ENCODE measurements at regions not wholly inside any gene's neighbourhood (a gene's known extent, or its start where the extent isn't known, plus 50 kb on each side); places are given as distances from the start of the nearest gene placed in this dataset.
"Not testable (repeated sequence)": the region's sequence is repeated elsewhere in the genome, so short reads cannot be mapped to it uniquely, and the experiment has no call there.

GRCh38 chr7:91383053-91383904 lies 119.0 kb downstream of the FZD1 start:
- Histone ChIP-seq H3K4me1 (no peaks in the 10 kb centered on the region), H3K36me3 (no peaks in the 10 kb centered on the region), H3K27ac (no peak overlapping the region), H3K9me3 (no peaks in the 10 kb centered on the region), H3K4me3 (no peak overlapping the region), H3K27me3 (no peaks in the 10 kb centered on the region)
- WGBS, 2 donors (ENCODE audit: low coverage in 1 of 2) = 54 to 66% methylated on average over 5 to 7 of the region's 7 CpGs
- no peak for ATAC-seq
- TF ChIP-seq EP300 (IDR thresholded peaks at IDR 0.05) = no peak
- no peak for TF ChIP-seq POLR2AphosphoS5 (IDR thresholded peaks at IDR 0.05)
- TF ChIP-seq POLR2A (IDR thresholded peaks at IDR 0.05) = no peak
- TF ChIP-seq, protein P1, sequence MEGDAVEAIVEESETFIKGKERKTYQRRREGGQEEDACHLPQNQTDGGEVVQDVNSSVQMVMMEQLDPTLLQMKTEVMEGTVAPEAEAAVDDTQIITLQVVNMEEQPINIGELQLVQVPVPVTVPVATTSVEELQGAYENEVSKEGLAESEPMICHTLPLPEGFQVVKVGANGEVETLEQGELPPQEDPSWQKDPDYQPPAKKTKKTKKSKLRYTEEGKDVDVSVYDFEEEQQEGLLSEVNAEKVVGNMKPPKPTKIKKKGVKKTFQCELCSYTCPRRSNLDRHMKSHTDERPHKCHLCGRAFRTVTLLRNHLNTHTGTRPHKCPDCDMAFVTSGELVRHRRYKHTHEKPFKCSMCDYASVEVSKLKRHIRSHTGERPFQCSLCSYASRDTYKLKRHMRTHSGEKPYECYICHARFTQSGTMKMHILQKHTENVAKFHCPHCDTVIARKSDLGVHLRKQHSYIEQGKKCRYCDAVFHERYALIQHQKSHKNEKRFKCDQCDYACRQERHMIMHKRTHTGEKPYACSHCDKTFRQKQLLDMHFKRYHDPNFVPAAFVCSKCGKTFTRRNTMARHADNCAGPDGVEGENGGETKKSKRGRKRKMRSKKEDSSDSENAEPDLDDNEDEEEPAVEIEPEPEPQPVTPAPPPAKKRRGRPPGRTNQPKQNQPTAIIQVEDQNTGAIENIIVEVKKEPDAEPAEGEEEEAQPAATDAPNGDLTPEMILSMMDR (IDR thresholded peaks at IDR 0.05) = no peak

DNA sequence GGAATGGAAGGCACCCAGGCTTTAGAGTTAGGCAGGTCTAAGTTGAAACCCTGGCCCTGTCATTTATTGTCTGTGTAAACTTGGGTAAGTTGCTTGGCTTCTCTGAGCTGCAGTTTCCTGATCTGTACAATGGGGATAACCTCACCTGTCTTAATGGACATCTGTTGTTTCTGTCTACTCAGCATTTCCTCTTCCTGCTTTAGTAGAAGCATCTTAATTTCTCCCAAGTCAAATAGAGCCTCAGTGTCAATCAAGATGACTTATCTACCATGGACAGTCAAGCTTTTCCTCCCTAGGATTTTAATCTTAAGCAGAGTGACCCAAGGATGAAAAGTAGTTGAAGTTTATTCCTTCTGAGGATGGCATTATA lies 119.7 kb downstream of the FZD1 start:
- TF ChIP-seq, protein P1 (IDR thresholded peaks at IDR 0.05) = no peak
- no peak for TF ChIP-seq POLR2AphosphoS5 (IDR thresholded peaks at IDR 0.05)
- TF ChIP-seq POLR2A (IDR thresholded peaks at IDR 0.05) = no peak
- no peak for TF ChIP-seq EP300 (IDR thresholded peaks at IDR 0.05)
- H3K4me1 ChIP-seq = no peaks in the 10 kb centered on the region
- H3K27ac ChIP-seq = no peak overlapping the region
- H3K27me3 ChIP-seq = no peaks in the 10 kb centered on the region
- H3K4me3 ChIP-seq = no peak overlapping the region
- H3K36me3 ChIP-seq = no peaks in the 10 kb centered on the region
- no peak for ATAC-seq
- H3K9me3 ChIP-seq = no peaks in the 10 kb centered on the region

- H3K27ac ChIP-seq, H3K4me3 ChIP-seq, ATAC-seq, H3K9me3 ChIP-seq, H3K27me3 ChIP-seq, H3K4me1 ChIP-seq, H3K36me3 ChIP-seq: not testable (repeated sequence)
- WGBS, 2 donors (ENCODE audit: low coverage in 1 of 2) = no CpG with 5 or more reads among the region's 7 CpGs
Observed at GRCh38 chr7:91394757-91395156, 130.5 kb downstream of the FZD1 start.

DNA sequence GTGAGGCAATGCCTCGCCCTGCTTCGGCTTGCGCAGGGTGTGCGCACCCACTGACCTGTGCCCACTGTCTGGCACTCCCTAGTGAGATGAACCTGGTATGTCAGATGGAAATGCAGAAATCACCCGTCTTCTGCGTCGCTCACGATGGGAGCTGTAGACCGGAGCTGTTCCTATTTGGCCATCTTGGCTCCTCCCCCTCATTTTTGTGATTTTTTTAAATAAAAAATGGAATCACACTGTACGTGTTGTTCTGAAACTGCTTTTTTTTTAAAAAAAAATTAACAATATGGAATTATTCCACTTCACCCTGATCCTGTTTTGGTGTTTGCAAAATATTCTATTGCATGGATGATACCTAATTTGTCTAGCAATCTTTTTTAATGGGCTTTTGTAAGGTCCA lies 131.1 kb downstream of the FZD1 start:
- not testable (repeated sequence) for H3K27ac ChIP-seq, H3K36me3 ChIP-seq, H3K4me1 ChIP-seq, H3K9me3 ChIP-seq, H3K4me3 ChIP-seq, ATAC-seq, H3K27me3 ChIP-seq
- WGBS, 2 donors (ENCODE audit: low coverage in 1 of 2) = 88 to 100% methylated on average over 6 to 8 of the region's 10 CpGs

DNA sequence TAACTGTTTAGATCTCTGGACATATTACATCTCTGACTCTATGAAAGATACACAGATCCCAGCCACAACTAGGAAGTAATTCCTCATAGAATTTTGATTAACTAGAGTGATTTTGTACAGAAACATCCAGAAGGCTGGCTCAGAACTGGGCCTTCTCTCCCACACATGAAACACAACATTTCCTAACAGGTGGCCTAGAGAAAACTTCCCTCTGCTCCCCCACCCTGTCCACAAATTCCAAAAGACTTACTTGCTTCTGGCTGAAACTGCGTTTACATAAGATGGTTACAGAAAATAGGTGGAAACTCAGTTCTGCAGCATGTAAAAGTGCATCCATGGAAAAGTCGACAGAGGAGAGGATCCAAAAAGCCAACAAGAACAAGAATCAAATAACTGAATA lies 132.9 kb downstream of the FZD1 start:
- no peak overlapping the region for H3K27ac ChIP-seq
- 38% methylated on average over 2 of the region's 2 CpGs for WGBS, 2 donors (ENCODE audit: low coverage in 1 of 2)
- ATAC-seq = no peak
- no peak overlapping the region for H3K4me3 ChIP-seq
- H3K36me3 ChIP-seq = no peaks in the 10 kb centered on the region
- H3K27me3 ChIP-seq = no peaks in the 10 kb centered on the region
- no peaks in the 10 kb centered on the region for H3K9me3 ChIP-seq
- TF ChIP-seq, protein P1 (IDR thresholded peaks at IDR 0.05) = no peak
- no peak for TF ChIP-seq EP300 (IDR thresholded peaks at IDR 0.05)
- no peaks in the 10 kb centered on the region for H3K4me1 ChIP-seq

DNA sequence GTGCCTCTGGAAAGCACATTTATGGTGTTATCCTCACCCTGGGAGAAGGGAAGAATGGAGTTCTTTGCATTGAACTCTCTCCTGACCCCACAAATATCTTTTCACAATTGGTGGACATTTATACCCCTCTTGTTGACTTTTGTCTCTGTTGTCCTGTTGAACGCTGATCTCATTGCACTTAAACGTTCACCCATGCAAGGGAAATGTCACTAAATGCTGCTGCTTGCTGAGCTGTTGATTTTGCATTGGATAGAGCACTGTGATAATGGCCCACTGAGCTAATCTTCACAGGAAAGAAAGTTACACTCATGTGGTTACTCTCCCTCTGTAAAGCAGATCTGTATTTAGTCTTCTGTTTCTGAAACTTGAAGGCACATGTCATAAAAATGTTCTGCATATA lies 133.4 kb downstream of the FZD1 start:
- H3K27ac ChIP-seq = no peak overlapping the region
- ATAC-seq = no peak
- H3K4me1 ChIP-seq = no peaks in the 10 kb centered on the region
- no peaks in the 10 kb centered on the region for H3K27me3 ChIP-seq
- no peaks in the 10 kb centered on the region for H3K9me3 ChIP-seq
- 71 to 90% methylated on average over 2 of the region's 2 CpGs for WGBS, 2 donors (ENCODE audit: low coverage in 1 of 2)
- no peaks in the 10 kb centered on the region for H3K36me3 ChIP-seq
- H3K4me3 ChIP-seq = no peak overlapping the region
- TF ChIP-seq EP300 (IDR thresholded peaks at IDR 0.05) (no peak), POLR2A (IDR thresholded peaks at IDR 0.05) (no peak), POLR2AphosphoS5 (IDR thresholded peaks at IDR 0.05) (no peak)
- TF ChIP-seq, protein P1 (IDR thresholded peaks at IDR 0.05) = no peak

All from gastroesophageal sphincter (tissue), 4 donors.